ENCODE measurements at regions not wholly inside any gene's neighbourhood (a gene's known extent, or its start where the extent isn't known, plus 50 kb on each side); places are given as distances from the start of the nearest gene placed in this dataset.

DNA sequence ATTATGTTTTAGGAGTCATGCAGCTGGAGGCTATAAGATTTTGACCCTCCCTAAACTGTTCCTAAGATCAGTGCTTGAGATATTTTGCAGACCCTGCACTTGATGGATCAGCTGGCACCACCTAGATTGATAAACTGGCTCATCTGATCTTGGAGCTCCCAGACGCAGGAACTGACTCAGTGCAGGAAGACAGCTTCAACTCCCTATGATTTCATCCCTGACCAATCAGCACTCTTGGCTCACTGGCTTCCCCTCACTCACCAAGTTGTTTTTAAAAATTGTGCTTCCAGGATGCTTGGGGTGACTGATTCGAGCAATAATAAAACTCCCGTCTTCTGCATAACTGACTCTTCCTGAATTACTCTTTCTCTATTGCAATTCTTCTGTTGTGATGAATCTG is 637.5 kb upstream of the FAT3 start (continued):
- TF ChIP-seq GLI2 (tag by site-specific recombination; IDR thresholded peaks at IDR 0.05; ENCODE audit: borderline replicate concordance, low read depth) (no peak), HOXD13 (CRISPR knock-in tag; IDR thresholded peaks at IDR 0.05; ENCODE audit: borderline replicate concordance) (no peak), ZNF37A (tag by site-specific recombination; IDR thresholded peaks at IDR 0.05) (no peak), ZNF571 (tag by site-specific recombination; IDR thresholded peaks at IDR 0.05) (no peak)

DNA sequence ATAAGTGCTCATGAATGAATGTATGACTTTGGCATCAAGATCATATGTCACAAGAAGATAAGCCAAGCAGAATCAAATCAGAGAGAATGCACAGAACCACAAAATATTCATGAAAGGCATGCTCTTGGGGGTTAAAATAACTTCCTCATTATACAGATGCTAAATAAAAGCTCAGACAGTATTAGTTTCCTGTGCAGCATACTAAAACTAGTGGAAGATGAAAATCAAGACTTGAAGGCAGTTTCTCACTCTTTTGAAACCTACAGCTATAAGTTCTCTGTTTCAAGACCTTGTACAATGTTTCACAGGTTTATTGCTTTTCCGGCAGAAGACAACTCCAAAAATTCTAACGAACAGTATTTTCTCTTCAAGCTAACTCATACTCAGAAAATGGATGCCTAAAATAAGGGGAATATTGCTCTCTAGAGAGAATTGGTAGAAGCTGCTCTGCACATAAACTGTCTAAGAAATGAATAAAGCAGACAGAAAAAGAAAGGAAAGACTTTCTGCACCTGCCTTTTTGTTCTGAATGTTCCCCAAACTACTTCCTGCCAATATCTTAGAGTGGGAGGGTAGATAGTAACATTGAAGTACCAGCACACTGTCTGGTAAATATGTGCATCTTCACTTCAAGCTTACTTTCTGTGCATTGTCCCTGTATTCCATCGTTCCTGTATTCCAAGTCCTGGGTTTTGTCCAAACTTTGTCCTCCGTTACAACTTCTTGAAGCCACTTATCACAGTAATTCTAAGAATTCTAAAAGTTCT is 639.4 kb upstream of the FAT3 start:
- ChIA-PET POLR2A (no interaction called here), CTCF (interaction anchor here (0.5 kb wide), 1 partner anchor 373 kb away, joined by 3 read pairs; no protein-coding TSS in a partner anchor)
- Histone ChIP-seq H3K9me3 (ENCODE audit: control insufficient read depth, insufficient read depth, low read depth, low read length) (no peaks in the 10 kb centered on the region), H3K4me3 (ENCODE audit: low read depth, low read length) (no peak overlapping the region), H3K36me3 (ENCODE audit: control insufficient read depth in 2 of 2, insufficient read depth in 1 of 2, low read length in 2 of 2) (no peaks in the 10 kb centered on the region), H3K4me1 (ENCODE audit: control insufficient read depth, insufficient read depth, low read length) (no peaks in the 10 kb centered on the region), H3K27ac (ENCODE audit: extremely low read depth, low read depth, low read length) (no peak overlapping the region)
- TF ChIP-seq, protein P1, sequence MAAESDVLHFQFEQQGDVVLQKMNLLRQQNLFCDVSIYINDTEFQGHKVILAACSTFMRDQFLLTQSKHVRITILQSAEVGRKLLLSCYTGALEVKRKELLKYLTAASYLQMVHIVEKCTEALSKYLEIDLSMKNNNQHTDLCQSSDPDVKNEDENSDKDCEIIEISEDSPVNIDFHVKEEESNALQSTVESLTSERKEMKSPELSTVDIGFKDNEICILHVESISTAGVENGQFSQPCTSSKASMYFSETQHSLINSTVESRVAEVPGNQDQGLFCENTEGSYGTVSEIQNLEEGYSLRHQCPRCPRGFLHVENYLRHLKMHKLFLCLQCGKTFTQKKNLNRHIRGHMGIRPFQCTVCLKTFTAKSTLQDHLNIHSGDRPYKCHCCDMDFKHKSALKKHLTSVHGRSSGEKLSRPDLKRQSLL (tag by site-specific recombination; IDR thresholded peaks at IDR 0.05): no peak
- TF ChIP-seq ZNF768 (tag by site-specific recombination; IDR thresholded peaks at IDR 0.05) (no peak), ZNF830 (tag by site-specific recombination; IDR thresholded peaks at IDR 0.05; ENCODE audit: low read depth) (no peak), ZNF2 (tag by site-specific recombination; IDR thresholded peaks at IDR 0.05) (no peak), KLF16 (tag by site-specific recombination; IDR thresholded peaks at IDR 0.05) (no peak), ZNF266 (tag by site-specific recombination; IDR thresholded peaks at IDR 0.05; ENCODE audit: low read depth) (no peak), ZNF184 (tag by site-specific recombination; IDR thresholded peaks at IDR 0.05) (no peak), KLF1 (tag by site-specific recombination; IDR thresholded peaks at IDR 0.05) (no peak), ZSCAN16 (tag by site-specific recombination; IDR thresholded peaks at IDR 0.05) (no peak), ZNF561 (tag by site-specific recombination; IDR thresholded peaks at IDR 0.05; ENCODE audit: borderline replicate concordance) (no peak)
- TF ChIP-seq, protein P2, sequence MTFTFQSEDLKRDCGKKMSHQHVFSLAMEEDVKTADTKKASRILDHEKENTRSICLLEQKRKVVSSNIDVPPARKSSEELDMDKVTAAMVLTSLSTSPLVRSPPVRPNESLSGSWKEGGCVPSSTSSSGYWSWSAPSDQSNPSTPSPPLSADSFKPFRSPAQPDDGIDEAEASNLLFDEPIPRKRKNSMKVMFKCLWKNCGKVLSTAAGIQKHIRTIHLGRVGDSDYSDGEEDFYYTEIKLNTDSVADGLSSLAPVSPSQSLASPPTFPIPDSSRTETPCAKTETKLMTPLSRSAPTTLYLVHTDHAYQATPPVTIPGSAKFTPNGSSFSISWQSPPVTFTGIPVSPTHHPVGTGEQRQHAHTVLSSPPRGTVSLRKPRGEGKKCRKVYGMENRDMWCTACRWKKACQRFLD (tag by site-specific recombination; IDR thresholded peaks at IDR 0.05): no peak

DNA sequence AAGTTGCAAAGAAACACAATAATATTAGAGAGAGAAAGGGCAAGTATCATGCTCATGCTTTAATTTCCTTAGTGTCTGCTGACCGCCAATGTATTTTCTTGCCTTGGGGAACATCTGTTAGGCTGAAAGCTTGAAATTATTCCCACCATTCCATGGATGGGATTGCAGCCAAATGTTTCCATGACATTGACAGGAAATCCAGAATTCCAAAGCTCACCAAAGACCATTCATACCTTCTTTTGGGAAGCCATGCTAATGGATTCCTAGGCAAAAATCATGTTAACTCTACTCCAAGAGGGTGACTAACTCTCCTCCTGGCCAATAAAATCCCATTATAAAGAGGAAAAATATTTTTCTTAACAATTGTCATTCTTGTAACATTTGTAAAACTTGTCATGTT is 661.4 kb upstream of the FAT3 start:
- H3K4me3 ChIP-seq (ENCODE audit: low read depth, low read length): no peak overlapping the region
- POLR2A ChIA-PET: no interaction called here
- no peak for TF ChIP-seq ZNF548 (tag by site-specific recombination; IDR thresholded peaks at IDR 0.05)
- no peak for TF ChIP-seq BCL11A (tag by site-specific recombination; IDR thresholded peaks at IDR 0.05; ENCODE audit: low read depth)
- TF ChIP-seq ZBTB7A (tag by site-specific recombination; IDR thresholded peaks at IDR 0.05; ENCODE audit: low read depth): no peak
- TF ChIP-seq SP2 (tag by site-specific recombination; IDR thresholded peaks at IDR 0.05): no peak
- H3K4me1 ChIP-seq (ENCODE audit: control insufficient read depth, insufficient read depth, low read length): no peaks in the 10 kb centered on the region
- no peaks in the 10 kb centered on the region for H3K9me3 ChIP-seq (ENCODE audit: control insufficient read depth, insufficient read depth, low read depth, low read length)
- no peak overlapping the region for H3K27ac ChIP-seq (ENCODE audit: extremely low read depth, low read depth, low read length)
- CTCF ChIA-PET: no interaction called here
- H3K36me3 ChIP-seq (ENCODE audit: control insufficient read depth in 2 of 2, insufficient read depth in 1 of 2, low read length in 2 of 2): no peaks in the 10 kb centered on the region

DNA sequence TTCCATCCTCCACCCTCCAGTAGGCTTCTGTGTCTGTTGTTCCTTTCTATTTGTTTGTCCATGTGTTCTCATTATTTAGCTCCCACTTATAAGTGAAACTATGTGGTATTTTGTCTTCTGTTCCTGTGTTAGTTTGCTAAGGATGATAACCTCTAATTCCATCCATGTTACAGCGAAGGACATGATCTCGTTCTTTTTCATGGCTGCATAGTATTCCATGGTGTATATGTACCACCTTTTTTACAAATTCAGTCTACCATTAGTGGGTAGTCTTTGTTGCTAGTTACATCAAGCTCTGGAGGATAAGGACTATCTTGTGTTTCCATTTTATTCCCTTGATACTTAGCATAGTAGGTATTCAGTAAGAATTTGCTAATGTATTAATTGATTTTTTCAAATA is 664.2 kb upstream of the FAT3 start:
- Histone ChIP-seq H3K27ac (ENCODE audit: extremely low read depth, low read depth, low read length) (no peak overlapping the region), H3K4me3 (ENCODE audit: low read depth, low read length) (no peak overlapping the region), H3K4me1 (ENCODE audit: control insufficient read depth, insufficient read depth, low read length) (no peaks in the 10 kb centered on the region), H3K9me3 (ENCODE audit: control insufficient read depth, insufficient read depth, low read depth, low read length) (no peaks in the 10 kb centered on the region), H3K36me3 (ENCODE audit: control insufficient read depth in 2 of 2, insufficient read depth in 1 of 2, low read length in 2 of 2) (no peaks in the 10 kb centered on the region)
- CTCF ChIA-PET: no interaction called here
- POLR2A ChIA-PET: no interaction called here
- TF ChIP-seq ZNF146 (tag by site-specific recombination; IDR thresholded peaks at IDR 0.05): 0 out of 2 replicates have a peak, but pooled peaks have one; percentile 55
- no peak for TF ChIP-seq ZNF664 (tag by site-specific recombination; IDR thresholded peaks at IDR 0.05)
